Activated CD4-positive, alpha-beta T cell treated with anti-CD3 and anti-CD28 coated beads, Interleukin-10, Interleukin-2, amounts not matched to agents 100 ng/mL and 50 ng/mL, durations not matched to agents 16 hours and 8 hours (primary cell): ENCODE measurements at regions not wholly inside any gene's neighbourhood (a gene's known extent, or its start where the extent isn't known, plus 50 kb on each side); places are given as distances from the start of the nearest gene placed in this dataset.

Experiments used
- DNase-seq: peaks from one replicate; pipeline ENCODE4 v3.0.0-alpha.2; 2020

GRCh38 chr14:96986256-96987085, 189.3 kb downstream of the VRK1 start:
- DNase-seq: no peak

- DNase-seq: no peak
Measured at GRCh38 chr14:96987086-96987474, 189.9 kb downstream of the VRK1 start.

GRCh38 chr14:96987771-96988170, 190.6 kb downstream of the VRK1 start:
- DNase-seq: no peak

- DNase-seq: no peak
Measured at GRCh38 chr14:96989306-96989705, 192.1 kb downstream of the VRK1 start.

- no peak for DNase-seq
Measured at GRCh38 chr14:96991226-96991625, 194.0 kb downstream of the VRK1 start.

GRCh38 chr14:96994999-96995398, 197.8 kb downstream of the VRK1 start:
- DNase-seq: no peak

- DNase-seq: no peak
Measured at GRCh38 chr14:96997269-96997668, 200.1 kb downstream of the VRK1 start.

- no peak for DNase-seq
Measured at GRCh38 chr14:96997996-96998395, 200.8 kb downstream of the VRK1 start.

GRCh38 chr14:96999654-97000155, 202.5 kb downstream of the VRK1 start:
- no peak for DNase-seq

GRCh38 chr14:97002454-97002853, 205.3 kb downstream of the VRK1 start:
- no peak for DNase-seq

- no peak for DNase-seq
Measured at GRCh38 chr14:97005934-97006333, 208.8 kb downstream of the VRK1 start.

- no peak for DNase-seq
Measured at GRCh38 chr14:97010491-97011160, 213.4 kb downstream of the VRK1 start.

- no peak for DNase-seq
Measured at GRCh38 chr14:97013878-97014277, 216.7 kb downstream of the VRK1 start.

GRCh38 chr14:97021001-97021400, 223.8 kb downstream of the VRK1 start:
- no peak for DNase-seq

- DNase-seq: no peak
Measured at GRCh38 chr14:97021571-97022168, 224.5 kb downstream of the VRK1 start.

GRCh38 chr14:97022741-97023140, 225.6 kb downstream of the VRK1 start:
- DNase-seq: no peak

- DNase-seq: no peak
Measured at GRCh38 chr14:97023871-97024270, 226.7 kb downstream of the VRK1 start.

GRCh38 chr14:97024300-97024699, 227.1 kb downstream of the VRK1 start:
- no peak for DNase-seq

- no peak for DNase-seq
Measured at GRCh38 chr14:97025722-97026121, 228.5 kb downstream of the VRK1 start.

GRCh38 chr14:97027256-97027999, 230.2 kb downstream of the VRK1 start:
- no peak for DNase-seq

- DNase-seq: peak; percentile 2
Measured at GRCh38 chr14:97028382-97028781, 231.2 kb downstream of the VRK1 start.

- no peak for DNase-seq
Measured at GRCh38 chr14:97029800-97030199, 232.6 kb downstream of the VRK1 start.

- DNase-seq: no peak
Measured at GRCh38 chr14:97031530-97031929, 234.3 kb downstream of the VRK1 start.
